ENCODE measurements at regions not wholly inside any gene's neighbourhood (a gene's known extent, or its start where the extent isn't known, plus 50 kb on each side); places are given as distances from the start of the nearest gene placed in this dataset.

DNA sequence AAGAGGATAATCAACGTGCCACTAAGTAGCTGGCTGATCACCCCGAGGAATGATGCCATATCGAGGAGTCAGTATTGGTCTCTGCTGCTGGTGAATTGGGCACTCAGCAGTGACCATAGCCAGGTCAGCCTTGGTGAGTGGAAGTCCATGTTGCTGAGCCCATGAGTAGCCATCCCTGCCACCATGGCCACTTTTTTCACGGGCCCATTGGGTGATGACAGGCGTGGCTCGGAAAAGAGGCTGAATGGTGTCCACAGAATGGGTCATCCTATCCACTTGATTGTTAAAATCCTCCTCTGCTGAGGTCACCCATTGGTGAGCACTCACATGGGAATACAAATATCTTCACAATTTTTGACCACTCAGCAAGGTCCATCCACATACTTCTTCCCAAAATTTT is 114.4 kb downstream of the UBE2NL start:
- TF ChIP-seq CTCF (IDR thresholded peaks at IDR 0.05) (no peak), NR3C1 (CRISPR knock-in tag; conservative IDR thresholded peaks at IDR 0.05; ENCODE audit: low read depth) (no peak), CREB1 (CRISPR knock-in tag; IDR thresholded peaks at IDR 0.05) (no peak), FOXP4 (CRISPR knock-in tag; IDR thresholded peaks at IDR 0.05) (no peak), SP1 (CRISPR knock-in tag; conservative IDR thresholded peaks at IDR 0.05) (no peak), FOXK1 (CRISPR knock-in tag; IDR thresholded peaks at IDR 0.05) (no peak), ATF3 (CRISPR knock-in tag; conservative IDR thresholded peaks at IDR 0.05) (no peak), OVOL2 (CRISPR knock-in tag; IDR thresholded peaks at IDR 0.05; ENCODE audit: borderline replicate concordance) (no peak), ZNF416 (CRISPR knock-in tag; IDR thresholded peaks at IDR 0.05) (no peak), HMGXB4 (CRISPR knock-in tag; IDR thresholded peaks at IDR 0.05) (no peak), TEAD1 (CRISPR knock-in tag; IDR thresholded peaks at IDR 0.05) (no peak), TCF7 (CRISPR knock-in tag; IDR thresholded peaks at IDR 0.05; ENCODE audit: low read depth) (no peak)
